ENCODE measurements at regions not wholly inside any gene's neighbourhood (a gene's known extent, or its start where the extent isn't known, plus 50 kb on each side); places are given as distances from the start of the nearest gene placed in this dataset.

GRCh38 chr14:58697930-58698642 is 60.3 kb downstream of the DACT1 start:
- Histone ChIP-seq H3K27ac (no peak overlapping the region), H3K4me3 (no peak overlapping the region)

DNA sequence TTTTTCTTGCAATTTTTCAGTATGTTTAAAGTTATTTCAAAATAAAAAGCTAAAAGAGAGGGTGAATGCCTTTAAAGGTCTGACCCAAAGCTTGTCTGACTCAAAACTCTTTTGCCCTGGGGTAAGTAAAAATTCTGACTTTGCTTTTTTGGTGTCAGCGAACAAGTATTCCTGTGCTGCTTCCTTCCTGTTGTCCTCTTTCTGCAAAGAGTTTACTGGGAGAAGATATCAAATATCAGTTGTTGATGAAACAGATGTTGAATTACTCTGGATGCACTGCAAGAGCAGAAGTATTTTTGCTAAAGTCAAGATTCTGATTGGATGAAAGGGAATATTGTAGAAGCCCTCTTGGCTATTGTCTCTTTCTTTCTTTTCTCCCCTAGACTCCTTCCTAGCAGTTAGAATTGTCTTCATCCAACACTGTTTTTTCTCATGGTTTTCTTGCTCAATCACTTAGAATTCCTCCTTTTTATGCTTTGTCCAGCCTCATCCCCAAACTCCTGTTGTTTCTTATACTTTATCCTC is 62.0 kb downstream of the DACT1 start:
- no peak overlapping the region for H3K4me3 ChIP-seq
- H3K27ac ChIP-seq, result no peak overlapping the region

DNA sequence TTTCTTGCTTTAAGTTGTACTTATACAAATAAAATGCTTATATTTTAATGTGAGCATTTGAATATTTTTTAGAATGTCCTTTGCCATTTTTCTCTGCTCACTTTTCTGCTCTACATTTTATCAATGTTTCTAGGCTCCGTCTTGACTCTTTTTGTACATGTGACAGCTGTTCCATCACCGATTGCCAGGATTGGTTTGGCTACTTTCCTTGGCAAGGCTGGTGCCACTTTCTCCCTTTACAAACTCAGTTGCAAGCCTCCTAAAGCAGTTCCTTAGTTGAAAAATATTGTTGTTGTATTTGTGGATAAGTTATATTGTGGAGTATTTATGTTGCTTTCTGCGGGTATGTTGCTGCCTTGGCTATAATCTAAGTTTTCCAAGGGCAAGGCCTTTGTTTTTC is 63.4 kb downstream of the DACT1 start:
- Histone ChIP-seq H3K4me3 (no peak overlapping the region), H3K27ac (no peak overlapping the region)

DNA sequence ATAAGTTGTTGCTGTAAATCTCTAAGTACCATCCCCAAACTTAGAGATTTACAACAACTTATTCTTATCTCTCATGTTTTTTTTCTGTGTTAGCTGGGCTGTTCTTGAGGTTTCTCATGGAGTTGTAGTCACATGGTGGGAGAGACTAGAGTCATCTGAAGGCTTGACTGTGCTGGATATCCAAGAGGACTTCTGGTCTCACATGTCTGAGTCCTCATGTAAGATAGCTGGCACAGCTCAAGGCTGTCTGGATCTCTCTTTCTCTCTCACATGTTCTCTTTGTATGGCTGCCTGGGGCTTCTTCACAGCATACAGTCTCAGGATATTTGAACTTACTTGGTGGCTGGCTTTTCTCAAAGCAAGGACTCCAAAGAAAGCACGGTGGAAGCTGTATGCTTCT is 63.8 kb downstream of the DACT1 start:
- Histone ChIP-seq H3K4me3 (no peak overlapping the region), H3K27ac (no peak overlapping the region)

- no peak overlapping the region for H3K27ac ChIP-seq
- H3K4me3 ChIP-seq, result no peak overlapping the region
Observed at GRCh38 chr14:58702441-58703160, 64.8 kb downstream of the DACT1 start.

- no peak overlapping the region for H3K4me3 ChIP-seq
- H3K27ac ChIP-seq, result no peak overlapping the region
Observed at GRCh38 chr14:58703161-58703506, 65.4 kb downstream of the DACT1 start.

DNA sequence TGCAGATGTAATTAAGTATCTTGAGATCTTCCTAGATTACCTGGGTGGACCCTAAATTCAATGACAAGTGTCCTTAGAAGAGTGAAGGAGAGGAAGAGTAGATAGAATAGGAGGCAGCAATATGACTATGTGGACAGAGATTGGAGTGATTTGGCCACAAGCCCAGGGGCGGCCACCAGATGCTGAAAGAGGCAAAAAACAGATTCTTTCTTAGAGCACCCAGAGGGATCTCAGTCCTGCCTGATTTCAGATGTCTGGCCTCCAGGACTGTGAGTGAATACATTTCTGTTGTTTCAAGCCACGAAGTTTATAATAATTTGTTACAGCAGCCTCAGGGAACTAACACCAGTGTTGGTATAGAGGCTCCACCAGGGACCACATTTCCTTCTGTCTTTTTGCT is 67.3 kb downstream of the DACT1 start:
- Histone ChIP-seq H3K27ac (no peak overlapping the region), H3K4me3 (no peak overlapping the region)

DNA sequence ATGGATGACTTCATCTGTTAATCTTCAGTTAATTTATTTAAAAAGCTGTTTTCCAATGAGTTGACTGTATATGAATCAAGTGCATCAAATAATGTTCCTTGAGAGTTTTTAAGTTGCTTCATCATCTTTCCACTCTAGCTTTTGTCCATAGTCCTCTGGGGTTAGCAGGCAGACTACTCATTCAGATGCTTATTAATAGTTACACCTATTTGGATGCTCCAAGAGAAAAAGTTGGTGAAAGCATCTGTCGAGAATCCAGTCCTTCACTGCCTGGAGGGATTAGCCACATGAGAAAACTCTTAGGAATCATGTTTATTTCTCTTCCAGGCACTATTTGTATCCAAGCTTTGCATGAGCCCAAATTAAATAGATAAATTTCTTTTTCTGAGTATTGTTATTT is 70.2 kb downstream of the DACT1 start:
- H3K27ac ChIP-seq, result no peak overlapping the region

DNA sequence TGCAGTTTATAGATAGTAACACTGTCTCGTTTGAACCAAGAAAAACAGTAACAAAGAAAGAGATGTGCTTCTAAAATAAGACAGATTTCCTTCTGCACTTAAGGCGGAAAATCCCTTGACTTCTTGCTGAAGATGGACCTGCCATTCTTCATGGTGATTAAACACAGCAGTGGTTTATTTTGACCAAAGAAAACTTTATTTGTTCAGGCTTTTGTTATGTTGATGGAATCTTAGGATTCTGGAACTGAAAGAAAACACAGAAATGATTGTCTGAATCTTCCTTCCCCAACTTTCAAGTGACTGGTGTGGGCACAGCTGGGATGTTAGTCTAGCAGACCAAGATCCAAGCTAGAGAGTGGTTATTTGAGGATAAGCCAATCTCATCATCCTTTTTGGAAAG is 72.2 kb downstream of the DACT1 start:
- no peak overlapping the region for H3K27ac ChIP-seq
- H3K4me3 ChIP-seq, result no peak overlapping the region

More for the DNA sequence above, 70.2 kb downstream of the DACT1 start:
- no peak overlapping the region for H3K4me3 ChIP-seq

GRCh38 chr14:58711382-58711781 is 73.6 kb downstream of the DACT1 start:
- no peak overlapping the region for H3K4me3 ChIP-seq
- H3K27ac ChIP-seq, result no peak overlapping the region

DNA sequence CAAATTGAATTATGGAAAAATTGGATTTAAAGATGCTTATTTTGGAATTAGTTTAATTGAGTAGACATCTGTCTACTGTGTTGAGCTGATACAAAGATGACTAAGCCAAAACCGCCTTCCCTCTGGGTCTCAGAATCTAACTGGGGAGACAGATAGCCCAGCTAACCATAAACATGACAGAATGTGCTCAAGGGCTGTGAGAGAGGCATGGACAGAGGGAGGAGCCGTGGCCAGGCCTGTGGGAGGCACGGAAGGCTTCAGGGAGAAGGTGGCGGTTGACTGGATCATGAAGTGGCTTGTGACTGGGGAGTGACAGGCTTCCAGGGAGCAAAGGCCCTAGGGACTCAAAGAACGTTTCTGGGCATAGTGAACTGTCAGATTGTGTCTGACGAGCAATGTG is 74.6 kb downstream of the DACT1 start:
- Histone ChIP-seq H3K4me3 (no peak overlapping the region), H3K27ac (no peak overlapping the region)

DNA sequence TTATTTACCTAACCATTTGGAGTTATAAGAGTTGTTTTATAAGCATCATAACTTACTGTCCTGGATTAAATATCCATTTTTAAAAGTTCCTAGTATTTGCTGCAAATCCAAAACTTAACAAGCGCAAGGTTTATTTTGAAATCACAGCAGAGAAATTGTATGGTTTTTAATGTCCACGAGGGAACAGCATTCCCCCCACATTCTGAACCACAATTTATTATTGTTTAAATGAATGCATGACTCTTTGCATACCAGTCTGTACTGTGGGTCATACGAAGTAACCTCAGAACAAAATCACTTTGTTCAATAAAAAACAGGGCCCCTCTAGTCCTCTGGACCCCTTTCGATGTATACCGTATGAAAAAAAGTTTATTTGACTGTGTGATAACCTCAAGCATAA is 75.9 kb downstream of the DACT1 start:
- Histone ChIP-seq H3K4me3 (no peak overlapping the region), H3K27ac (no peak overlapping the region)

DNA sequence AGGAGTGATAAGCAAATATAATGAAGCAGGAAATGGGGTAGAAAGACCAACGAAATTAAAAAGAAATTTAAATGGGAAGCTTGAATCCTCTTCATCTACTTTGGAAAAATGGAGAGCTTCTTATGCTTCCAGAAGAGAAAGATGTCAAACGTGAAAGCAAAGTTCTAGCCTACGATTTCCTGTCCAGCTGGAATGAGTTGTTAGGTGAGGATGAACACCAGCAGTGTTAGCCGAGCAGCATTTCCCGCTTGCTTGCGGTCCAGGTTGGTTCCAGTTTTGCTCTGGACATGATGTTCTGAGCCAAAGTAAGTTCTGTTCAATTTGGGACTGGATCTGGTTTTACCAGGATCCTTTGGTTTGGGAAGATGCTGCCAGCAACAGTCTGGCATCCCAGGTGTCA is 78.9 kb downstream of the DACT1 start:
- Histone ChIP-seq H3K4me3 (no peak overlapping the region), H3K27ac (no peak overlapping the region)

- no peak overlapping the region for H3K4me3 ChIP-seq
Observed at GRCh38 chr14:58717211-58717610, 79.4 kb downstream of the DACT1 start.

GRCh38 chr14:58717813-58718212 is 80.1 kb downstream of the DACT1 start:
- no peak overlapping the region for H3K27ac ChIP-seq

More at GRCh38 chr14:58717211-58717610, 79.4 kb downstream of the DACT1 start:
- no peak overlapping the region for H3K27ac ChIP-seq

DNA sequence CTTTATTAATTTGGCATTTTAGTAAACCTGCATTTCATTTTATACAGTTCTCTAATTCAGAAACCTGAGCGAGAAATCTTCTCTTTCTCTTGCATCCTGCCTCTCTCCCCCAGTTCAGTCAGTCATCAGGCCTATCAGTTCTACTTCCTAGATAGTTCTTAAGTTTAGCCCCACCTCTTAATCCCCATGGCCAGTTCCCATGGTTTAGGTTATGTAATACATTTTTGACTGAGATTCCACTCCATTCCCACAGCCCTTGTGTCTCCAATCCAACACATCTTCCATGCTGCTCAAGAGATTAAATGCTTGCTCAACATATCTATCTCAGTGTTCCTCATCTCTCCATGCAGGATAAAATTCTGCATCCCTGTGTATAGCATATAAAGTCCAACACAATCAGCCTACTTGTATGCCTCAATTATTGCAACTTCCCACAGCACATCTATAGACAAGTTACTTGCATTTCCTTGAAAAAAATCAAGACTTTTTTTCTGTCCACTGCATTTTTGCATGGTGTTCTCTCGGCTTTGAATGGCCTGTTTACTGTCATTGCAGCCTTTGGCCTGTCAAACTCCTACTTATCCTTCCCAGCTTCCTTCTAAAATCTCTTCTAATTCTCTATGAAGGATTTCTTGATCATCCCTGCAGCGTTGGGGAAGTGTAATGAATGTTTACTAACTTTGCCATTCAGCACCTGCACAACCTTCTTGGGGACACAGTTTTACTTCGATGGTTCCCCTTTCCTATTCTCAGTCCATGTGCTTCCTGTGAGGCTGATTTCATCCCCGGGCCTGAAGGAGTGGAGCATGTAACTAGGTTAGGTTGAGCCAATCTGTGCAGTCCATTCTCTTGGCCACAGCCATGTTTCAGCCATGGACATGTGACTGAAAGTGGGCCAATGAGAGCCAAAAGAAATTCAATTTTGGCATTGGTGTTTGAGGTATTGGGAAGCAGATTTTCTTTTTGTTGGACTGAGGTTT is 80.8 kb downstream of the DACT1 start:
- no peak overlapping the region for H3K27ac ChIP-seq
- H3K4me3 ChIP-seq, result no peak overlapping the region

More at GRCh38 chr14:58717813-58718212, 80.1 kb downstream of the DACT1 start:
- no peak overlapping the region for H3K4me3 ChIP-seq

DNA sequence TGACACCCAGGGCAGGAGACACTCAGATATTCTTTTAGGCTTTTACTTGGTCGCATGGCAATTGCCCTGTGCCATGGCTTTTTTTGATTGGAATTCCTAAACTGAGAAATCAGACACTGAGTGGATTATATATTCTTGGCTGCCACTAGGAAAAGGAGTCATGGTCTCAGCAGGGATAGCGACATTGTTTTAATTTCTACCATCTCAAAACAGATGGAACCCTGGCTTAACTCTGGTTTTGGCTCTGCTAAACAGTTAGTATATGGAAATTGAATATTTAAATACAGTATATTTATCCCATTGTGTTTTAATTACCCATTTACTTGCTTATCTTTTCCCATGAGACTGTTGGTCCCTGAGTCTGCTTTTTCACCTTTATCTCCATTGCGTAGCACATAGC is 84.0 kb downstream of the DACT1 start:
- H3K27ac ChIP-seq, result no peak overlapping the region
- H3K4me3 ChIP-seq, result no peak overlapping the region

DNA sequence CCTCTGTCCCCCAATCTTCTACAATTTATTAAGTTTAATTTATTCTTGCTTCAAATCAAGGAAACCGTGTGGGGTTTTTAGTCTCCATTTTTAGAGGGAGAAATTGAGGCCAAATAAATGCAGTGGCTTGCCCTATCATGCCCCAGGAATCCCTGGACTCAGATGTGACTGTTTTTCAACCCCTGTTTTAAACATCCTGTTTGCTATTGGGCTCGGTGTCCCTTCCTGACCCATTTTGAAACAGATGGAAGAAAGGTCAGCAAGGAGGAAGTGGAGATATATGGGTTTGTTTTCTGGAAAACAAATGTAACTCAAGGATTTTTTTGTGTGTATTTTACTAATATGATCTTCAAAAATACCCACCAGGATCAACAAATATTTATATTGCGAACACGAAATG is 84.7 kb downstream of the DACT1 start:
- no peak overlapping the region for H3K4me3 ChIP-seq
- no peak overlapping the region for H3K27ac ChIP-seq

- Histone ChIP-seq H3K27ac (no peak overlapping the region), H3K4me3 (no peak overlapping the region)
Observed at GRCh38 chr14:58724206-58724605, 86.4 kb downstream of the DACT1 start.

- Histone ChIP-seq H3K4me3 (no peak overlapping the region), H3K27ac (no peak overlapping the region)
Observed at GRCh38 chr14:58724702-58725101, 86.9 kb downstream of the DACT1 start.
